NCI-H1694 treated with DMSO at 0.1 percent for 48 hours (cell line): ENCODE measurements at regions not wholly inside any gene's neighbourhood (a gene's known extent, or its start where the extent isn't known, plus 50 kb on each side); places are given as distances from the start of the nearest gene placed in this dataset.

ENCODE experiments used
- DNase-seq: peaks from one replicate; lab custom pipeline; 2025; lab: John Stamatoyannopoulos, UW

- peak; percentile 22 for DNase-seq
Measured at GRCh38 chr19:46944918-46945628, 74.6 kb upstream of the NPAS1 start.

DNA sequence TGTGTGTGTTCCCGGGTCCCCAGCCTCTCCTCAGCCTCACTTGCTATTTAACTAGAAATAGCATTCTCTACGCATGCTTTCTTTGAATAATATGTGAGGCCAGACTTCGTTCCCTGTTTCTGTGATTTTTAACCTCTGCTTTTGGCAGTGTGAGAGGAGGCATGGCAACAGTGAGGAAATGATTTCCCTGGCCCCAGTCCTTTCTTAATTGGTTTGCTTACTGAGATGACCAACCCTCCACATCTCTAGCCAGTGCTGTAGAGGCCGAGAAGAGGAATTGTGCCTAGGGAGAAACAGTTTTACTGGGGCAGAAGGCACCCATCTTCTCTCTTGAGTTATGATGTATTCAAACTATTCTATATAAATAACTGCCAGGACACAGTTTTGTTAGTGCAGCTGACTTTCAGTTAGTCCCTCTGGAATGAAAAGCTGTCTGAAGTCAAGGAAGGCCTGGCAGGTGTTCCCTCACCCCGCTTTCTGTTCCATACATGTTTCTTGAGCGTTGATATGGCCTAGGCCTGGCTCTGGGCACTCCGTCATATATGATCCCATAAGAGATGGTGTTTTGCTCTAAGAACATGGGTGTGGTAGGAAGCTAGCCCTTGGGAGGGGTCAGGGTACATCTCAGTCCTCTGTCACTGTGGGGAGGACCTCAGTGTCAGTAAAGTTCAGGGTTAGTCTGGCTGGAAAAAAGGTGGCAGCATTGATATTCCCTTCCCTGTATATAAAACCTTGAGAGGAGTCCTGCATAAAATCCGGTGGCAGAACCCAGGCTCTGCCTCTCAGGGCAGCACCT, 73.7 kb upstream of the NPAS1 start:
- DNase-seq = no peak

- no peak for DNase-seq
Measured at GRCh38 chr19:46946611-46947238, 72.9 kb upstream of the NPAS1 start.

DNA sequence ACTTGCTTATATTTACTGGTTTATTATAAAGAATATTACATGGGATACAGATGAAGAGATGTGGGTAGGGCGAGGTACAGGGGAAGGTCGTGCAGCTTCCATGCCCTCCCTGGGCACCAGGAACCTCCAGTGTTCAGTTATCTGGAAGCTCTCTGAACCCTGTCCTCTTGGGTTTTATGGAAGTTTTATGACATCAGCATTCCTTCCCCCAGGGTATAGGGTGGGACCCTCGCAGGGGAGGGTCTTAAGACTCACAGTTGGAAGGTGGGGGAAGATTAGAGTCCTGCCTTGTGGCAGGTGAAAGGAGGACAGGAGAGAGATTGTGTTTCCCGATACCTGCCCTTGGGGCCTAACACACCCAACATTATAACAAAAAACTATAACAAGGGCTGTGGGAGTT, 71.8 kb upstream of the NPAS1 start:
- no peak for DNase-seq

DNA sequence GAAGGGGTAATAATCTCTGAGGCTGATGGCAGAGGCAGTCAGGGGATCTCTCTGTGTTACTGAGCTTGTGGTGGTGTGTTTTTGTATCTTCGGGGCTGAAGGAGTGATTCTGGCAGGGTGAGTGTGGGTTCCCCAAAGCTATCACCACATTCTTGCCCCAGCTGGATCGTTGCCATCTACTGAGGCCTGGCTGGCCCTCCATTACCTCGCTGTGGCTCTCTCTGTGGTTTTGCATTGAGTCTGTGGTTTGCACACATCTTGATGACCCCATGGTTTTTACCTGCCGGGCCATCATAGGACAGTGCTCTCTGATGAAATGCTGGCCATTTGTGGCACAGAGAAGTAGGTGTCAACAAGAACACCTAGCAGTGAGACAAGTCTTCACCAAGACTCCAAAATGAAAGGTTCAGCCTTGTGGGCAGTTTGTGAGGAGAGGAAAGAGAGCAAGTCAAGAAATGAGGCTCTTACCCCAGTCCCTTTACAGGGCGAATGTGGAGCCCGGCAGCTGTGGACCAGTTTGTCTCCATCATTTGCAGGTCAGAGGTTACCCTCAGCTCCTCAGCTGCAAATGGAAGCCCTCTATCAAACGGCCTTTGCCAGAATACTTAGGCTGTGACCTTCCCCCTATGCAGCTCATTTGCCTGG, 69.0 kb upstream of the NPAS1 start:
- DNase-seq = no peak

- DNase-seq = no peak
Measured at GRCh38 chr19:46951171-46951986, 68.3 kb upstream of the NPAS1 start.

- no peak for DNase-seq
Measured at GRCh38 chr19:46952874-46953273, 66.8 kb upstream of the NPAS1 start.

DNA sequence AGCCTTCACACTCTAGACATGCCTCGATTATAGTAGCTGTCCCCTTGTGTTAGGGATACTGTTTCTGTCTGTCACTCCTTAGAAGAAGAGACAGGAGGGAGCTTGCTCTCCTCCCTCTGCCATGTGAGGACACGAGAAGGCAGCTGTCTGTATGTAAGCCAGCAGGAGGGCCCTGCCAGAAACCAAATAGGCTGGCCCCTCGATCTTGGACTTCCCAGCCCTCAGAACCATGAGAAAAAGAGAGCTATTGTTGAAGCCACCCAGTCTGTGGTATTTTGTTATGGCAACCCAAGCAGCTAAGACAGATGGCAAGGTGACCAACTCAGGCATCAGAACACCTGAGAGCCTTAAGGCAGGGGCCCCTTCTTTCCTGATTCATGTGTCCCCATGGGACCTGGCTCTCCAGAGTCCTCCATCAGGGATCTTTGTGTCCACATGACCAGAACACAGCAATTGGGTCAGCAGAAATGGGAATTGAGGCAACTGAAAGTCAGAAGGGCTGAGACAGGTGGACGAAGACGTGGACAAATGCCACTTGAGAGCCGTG, 65.6 kb upstream of the NPAS1 start:
- no peak for DNase-seq

- no peak for DNase-seq
Measured at GRCh38 chr19:46954502-46954992, 65.1 kb upstream of the NPAS1 start.

DNA sequence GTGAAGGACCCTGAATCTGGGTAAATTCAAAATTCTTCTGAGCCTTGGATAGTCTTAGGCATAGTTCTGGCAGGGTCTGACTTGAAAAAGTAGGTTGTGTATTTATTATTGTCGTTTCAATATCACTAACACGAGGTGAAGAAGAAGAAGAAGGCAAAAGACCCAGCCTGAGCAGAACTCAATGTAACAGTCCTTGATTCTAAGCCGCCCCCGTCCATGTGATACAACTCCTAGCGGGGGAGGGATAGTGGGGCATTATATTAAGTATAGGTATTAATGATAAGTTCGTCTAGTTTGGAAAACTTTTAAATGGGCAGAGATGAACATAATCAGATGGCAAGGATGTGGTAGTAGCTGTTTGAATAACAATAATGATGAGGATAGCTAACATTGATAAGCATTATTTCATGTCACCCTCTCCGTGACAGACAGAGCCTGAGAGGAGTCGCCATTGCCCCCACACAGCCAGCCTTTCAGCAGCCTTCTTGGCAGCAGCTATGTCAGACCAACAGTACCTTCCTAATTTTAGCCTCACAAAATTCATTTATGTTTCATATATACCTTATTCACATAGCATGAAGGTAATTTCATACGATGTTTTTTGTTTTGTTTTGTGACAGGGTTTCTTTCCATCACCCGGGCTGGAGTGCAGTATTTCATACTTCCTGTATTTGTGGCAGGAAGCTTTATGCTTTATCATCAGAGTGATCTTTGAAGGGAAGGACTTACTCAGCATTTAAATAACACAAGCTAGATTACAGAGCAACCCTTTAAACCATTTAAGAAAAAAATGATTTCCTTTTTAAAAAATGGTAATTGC, 64.4 kb upstream of the NPAS1 start:
- no peak for DNase-seq

DNA sequence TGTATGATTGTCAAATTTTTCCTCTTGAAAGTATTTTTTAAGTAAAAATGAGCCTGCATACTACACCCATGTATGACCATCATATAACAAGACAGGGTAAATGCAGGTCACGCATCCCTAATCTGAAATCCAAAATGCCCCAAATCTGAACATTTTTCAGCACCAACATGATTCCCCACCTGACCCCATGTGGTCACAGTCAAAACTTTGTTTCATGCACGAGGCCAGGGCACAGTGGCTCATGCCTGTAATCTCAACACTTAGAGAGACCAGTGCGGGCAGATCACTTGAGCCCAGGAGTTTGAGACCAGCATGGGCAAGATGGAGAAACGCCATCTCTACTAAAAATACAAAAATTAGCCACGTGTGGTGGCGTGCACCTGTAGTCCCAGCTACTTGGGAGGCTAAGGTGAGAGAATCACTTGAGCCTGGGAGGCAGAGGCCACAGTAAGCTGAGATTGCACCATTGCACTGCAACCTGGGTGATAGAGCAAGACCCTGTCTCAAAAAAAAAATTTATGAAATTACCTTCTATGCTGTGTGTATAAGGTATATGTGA, 63.7 kb upstream of the NPAS1 start:
- DNase-seq = no peak

DNA sequence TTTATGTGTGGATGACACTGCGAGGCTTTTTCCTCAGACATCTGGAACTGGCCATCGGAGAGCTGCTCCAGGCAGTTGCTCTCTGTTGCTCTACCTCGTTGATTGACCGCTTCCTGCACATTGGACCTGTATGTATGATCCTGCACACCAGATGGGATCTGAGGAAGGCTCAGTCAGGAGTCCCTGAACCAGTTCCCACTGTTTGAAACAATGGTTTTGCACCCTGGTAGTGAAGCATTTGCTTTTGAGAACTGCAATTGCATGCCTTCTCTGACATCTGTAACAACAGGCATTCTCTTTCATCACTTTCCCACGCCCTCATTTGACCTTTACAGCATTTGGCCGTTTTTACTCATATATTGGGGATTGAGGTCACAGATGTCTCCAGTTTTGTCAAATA, 61.1 kb upstream of the NPAS1 start:
- peak; percentile 25 for DNase-seq

DNA sequence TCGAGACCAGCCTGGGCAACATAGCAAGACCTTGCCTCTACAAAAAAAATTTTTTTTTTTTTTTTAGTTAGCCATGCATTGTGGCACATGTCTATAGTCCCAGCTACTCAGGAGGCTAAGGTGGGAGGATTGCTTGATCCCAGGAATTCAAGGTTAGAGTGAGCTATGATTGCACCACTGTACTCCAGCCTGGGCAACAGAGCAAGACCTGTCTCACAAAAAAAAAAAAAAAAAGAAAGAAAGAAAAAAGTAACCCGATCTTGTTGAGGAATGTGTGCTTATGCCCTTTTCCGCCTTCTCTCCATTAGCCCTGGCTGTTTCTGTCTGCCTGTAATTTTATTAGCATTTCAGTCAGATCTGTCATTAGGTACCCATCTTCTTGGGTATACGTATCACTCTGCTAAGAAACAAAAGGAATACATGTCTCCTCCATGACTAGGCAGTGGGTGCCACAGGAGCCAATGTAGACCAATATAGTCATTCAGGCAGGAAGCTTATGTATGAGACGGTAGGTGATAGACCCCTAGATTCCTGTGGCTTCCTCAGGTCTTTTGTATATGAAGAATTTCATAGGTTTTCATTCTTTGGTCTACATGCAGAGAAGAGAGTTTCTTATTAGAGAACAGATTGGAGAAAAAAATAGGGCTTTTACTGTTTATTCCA, 59.6 kb upstream of the NPAS1 start:
- no peak for DNase-seq

- no peak for DNase-seq
Measured at GRCh38 chr19:46962030-46962570, 57.5 kb upstream of the NPAS1 start.

- no peak for DNase-seq
Measured at GRCh38 chr19:46963093-46963734, 56.4 kb upstream of the NPAS1 start.

DNA sequence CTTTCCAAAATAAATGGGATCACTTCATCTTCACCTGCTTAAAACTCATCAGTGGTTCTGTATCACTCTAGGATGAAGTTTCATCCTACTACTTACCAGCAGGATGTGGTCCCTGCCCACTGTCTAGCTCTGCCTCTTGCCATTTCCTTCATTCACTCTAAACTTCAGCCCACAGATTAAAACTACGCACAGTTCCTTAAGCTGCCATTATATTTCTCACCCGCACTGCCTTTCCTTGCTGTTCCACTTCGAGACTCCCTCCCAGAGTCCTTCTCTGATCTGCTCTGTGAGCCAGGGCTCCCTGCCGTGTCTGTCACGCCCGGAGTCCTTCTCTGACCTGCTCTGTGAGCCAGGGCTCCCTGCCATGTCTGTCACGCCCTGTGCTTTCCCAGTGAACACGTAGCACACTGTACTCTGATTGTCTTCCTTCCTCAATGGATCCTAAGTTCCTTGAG, 52.0 kb upstream of the NPAS1 start:
- DNase-seq = no peak
